HEK293T (cell line): ENCODE measurements at regions not wholly inside any gene's neighbourhood (a gene's known extent, or its start where the extent isn't known, plus 50 kb on each side); places are given as distances from the start of the nearest gene placed in this dataset.

ENCODE experiments used
- CTCF ChIA-PET: fragments of 350-600 bp; formaldehyde crosslinking; extraction: SDS; loops from one replicate; lab custom pipeline; 2021; ENCODE audit warnings: antibody characterized with exemption, inconsistent platforms; lab: Yijun Ruan, JAX
- POLR2A ChIA-PET: fragments of 350-600 bp; formaldehyde crosslinking; extraction: SDS; loops from one replicate; lab custom pipeline; 2020; ENCODE audit warnings: antibody characterized with exemption, inconsistent platforms; lab: Yijun Ruan, JAX
- DNase-seq: peaks from one replicate; pipeline ENCODE4 v3.0.0; 2012; ENCODE audit warnings: mixed read lengths; ENCODE audit errors: extremely low spot score
- ARNT ChIP-seq: fragments of 450-650 bp; IDR thresholded peaks from 2 replicates; pipeline ENCODE4 v1.6.1; 2017; ENCODE audit warnings: mild to moderate bottlenecking
- BHLHE40 ChIP-seq: fragments of 450-650 bp; IDR thresholded peaks from 2 replicates; pipeline ENCODE4 v1.6.1; 2016; ENCODE audit warnings: mild to moderate bottlenecking, moderate library complexity, borderline replicate concordance
- CTBP1 ChIP-seq: fragments of 450-650 bp; IDR thresholded peaks from 2 replicates; pipeline ENCODE4 v1.6.1; 2016; ENCODE audit warnings: borderline replicate concordance
- ELF4 ChIP-seq: fragments of 450-650 bp; IDR thresholded peaks from 2 replicates; pipeline ENCODE4 v1.6.1; 2017; ENCODE audit warnings: antibody characterized with exemption
- FOXA1 ChIP-seq: fragments of 450-650 bp; IDR thresholded peaks from 2 replicates; pipeline ENCODE4 v1.6.1; 2016; ENCODE audit warnings: mild to moderate bottlenecking
- FOXK2 ChIP-seq: fragments of 450-650 bp; IDR thresholded peaks from 2 replicates; pipeline ENCODE4 v1.6.1; 2016; ENCODE audit warnings: mild to moderate bottlenecking
- FOXM1 ChIP-seq: fragments of 450-650 bp; IDR thresholded peaks from 2 replicates; pipeline ENCODE4 v1.6.1; 2017; ENCODE audit warnings: mild to moderate bottlenecking, borderline replicate concordance
- HDGF ChIP-seq: fragments of 450-650 bp; IDR thresholded peaks from 2 replicates; pipeline ENCODE4 v1.6.1; 2017; ENCODE audit warnings: antibody characterized with exemption, borderline replicate concordance
- L3MBTL2 ChIP-seq: fragments of 450-650 bp; conservative IDR thresholded peaks from 2 replicates; pipeline ENCODE4 v1.6.1; 2016; ENCODE audit warnings: mild to moderate bottlenecking
- LEF1 ChIP-seq: fragments of 450-650 bp; IDR thresholded peaks from 2 replicates; pipeline ENCODE4 v1.6.1; 2017; ENCODE audit warnings: mild to moderate bottlenecking, borderline replicate concordance
- NFRKB ChIP-seq: fragments of 450-650 bp; IDR thresholded peaks from 2 replicates; pipeline ENCODE4 v1.6.1; 2016; ENCODE audit warnings: mild to moderate bottlenecking, moderate library complexity
- PKNOX1 ChIP-seq: fragments of 450-650 bp; IDR thresholded peaks from 2 replicates; pipeline ENCODE4 v1.6.1; 2016
- SP1 ChIP-seq: fragments of 450-650 bp; IDR thresholded peaks from 2 replicates; pipeline ENCODE4 v1.6.1; 2017
- SUZ12 ChIP-seq: fragments of 450-650 bp; IDR thresholded peaks from 2 replicates; pipeline ENCODE4 v1.6.1; 2016; ENCODE audit warnings: mild to moderate bottlenecking
- TARDBP ChIP-seq: fragments of 450-650 bp; IDR thresholded peaks from 2 replicates; pipeline ENCODE4 v1.6.1; 2016
- ZNF384 ChIP-seq: fragments of 450-650 bp; IDR thresholded peaks from 2 replicates; pipeline ENCODE4 v1.6.1; 2016

DNA sequence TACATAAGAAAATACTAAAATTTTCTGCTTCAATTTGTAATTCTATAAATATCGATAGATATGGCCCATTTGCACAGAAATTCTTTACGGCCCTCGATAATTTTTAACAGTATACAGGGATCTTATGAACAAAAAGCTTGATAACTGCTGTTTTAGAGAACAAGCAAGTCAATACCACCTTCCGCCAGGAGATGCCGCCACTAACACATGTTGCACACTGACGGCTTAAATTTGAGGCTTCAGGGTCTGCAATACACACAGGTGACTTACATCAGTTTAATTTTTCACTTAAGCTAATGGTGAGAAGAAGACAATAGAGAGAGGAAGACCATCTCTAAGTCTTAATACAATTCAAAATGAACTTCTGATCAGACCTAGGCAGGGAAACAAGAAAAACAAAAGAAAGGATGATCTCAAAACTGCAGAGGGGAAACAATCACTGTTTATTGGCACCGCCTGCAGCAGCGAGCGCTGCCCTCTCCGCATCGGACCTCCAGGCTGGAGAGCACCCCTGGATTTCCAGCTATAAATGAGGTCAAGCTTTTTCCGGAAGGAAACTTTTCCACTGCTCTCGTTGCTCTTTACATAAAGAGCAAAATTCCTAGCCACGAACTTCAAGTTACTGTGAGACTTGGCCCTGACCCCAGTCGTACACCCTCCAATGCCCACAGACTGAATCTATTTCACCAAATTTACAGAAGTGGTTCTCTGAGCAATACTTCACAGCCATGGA, 53.9 kb downstream of the OTOR start:
- no peak for TF ChIP-seq BHLHE40
- no peak for TF ChIP-seq FOXA1
- TF ChIP-seq ARNT: no peak
- TF ChIP-seq FOXM1: no peak
- TF ChIP-seq ZNF384: no peak
- no peak for TF ChIP-seq SP1
- no peak for TF ChIP-seq HDGF
- no peak for TF ChIP-seq SUZ12
- TF ChIP-seq NFRKB: no peak
- TF ChIP-seq CTBP1: no peak
- no peak for TF ChIP-seq TARDBP
- no peak for TF ChIP-seq L3MBTL2
- no peak for TF ChIP-seq PKNOX1
- no peak for TF ChIP-seq LEF1
- TF ChIP-seq ELF4: no peak
- TF ChIP-seq FOXK2: no peak
- ChIA-PET POLR2A (no interaction called here), CTCF (interaction anchor here (0.6 to 5.1 kb wide), 8 partner anchors 19 to 1801 kb away, joined by 3 to 38 read pairs (median 3); no protein-coding TSS in a partner anchor)
- peak; percentile 40 for DNase-seq

- DNase-seq: no peak
- TF ChIP-seq SP1 (no peak), FOXA1 (no peak), FOXK2 (no peak), NFRKB (no peak), LEF1 (no peak)
- POLR2A ChIA-PET: no interaction called here
- CTCF ChIA-PET: interaction anchor here (0.6 to 5.1 kb wide), 5 partner anchors 18 to 1802 kb away, joined by 3 to 38 read pairs (median 3); no protein-coding TSS in a partner anchor
Measured at GRCh38 chr20:16802652-16802935, 54.4 kb downstream of the OTOR start.

GRCh38 chr20:16803965-16804792, 56.0 kb downstream of the OTOR start:
- DNase-seq: peak; percentile 69
- POLR2A ChIA-PET: no interaction called here
- CTCF ChIA-PET: interaction anchor here (0.5 to 5.1 kb wide), 9 partner anchors 9 to 632 kb away, joined by 3 to 38 read pairs (median 4); no protein-coding TSS in a partner anchor
- no peak for TF ChIP-seq CTBP1
- TF ChIP-seq BHLHE40: no peak
- no peak for TF ChIP-seq HDGF
- no peak for TF ChIP-seq ELF4
- no peak for TF ChIP-seq SP1
- no peak for TF ChIP-seq L3MBTL2
- TF ChIP-seq ARNT: no peak
- no peak for TF ChIP-seq FOXA1
- TF ChIP-seq FOXK2: no peak
- no peak for TF ChIP-seq SUZ12
- no peak for TF ChIP-seq LEF1
- TF ChIP-seq NFRKB: no peak
- TF ChIP-seq ZNF384: no peak
- TF ChIP-seq PKNOX1: no peak
- TF ChIP-seq FOXM1: no peak
- TF ChIP-seq TARDBP: no peak

GRCh38 chr20:16804793-16805187, 56.6 kb downstream of the OTOR start:
- no peak for TF ChIP-seq L3MBTL2
- TF ChIP-seq FOXA1: no peak
- no peak for TF ChIP-seq LEF1
- no peak for TF ChIP-seq SUZ12
- TF ChIP-seq ELF4: no peak
- no peak for TF ChIP-seq FOXM1
- TF ChIP-seq HDGF: no peak
- TF ChIP-seq TARDBP: no peak
- no peak for TF ChIP-seq NFRKB
- TF ChIP-seq ZNF384: no peak
- CTCF ChIA-PET: interaction anchor here (1.5 to 5.1 kb wide), 2 partner anchors 16 to 630 kb away, joined by 5 to 38 read pairs; no protein-coding TSS in a partner anchor
- DNase-seq: no peak
- POLR2A ChIA-PET: no interaction called here

DNA sequence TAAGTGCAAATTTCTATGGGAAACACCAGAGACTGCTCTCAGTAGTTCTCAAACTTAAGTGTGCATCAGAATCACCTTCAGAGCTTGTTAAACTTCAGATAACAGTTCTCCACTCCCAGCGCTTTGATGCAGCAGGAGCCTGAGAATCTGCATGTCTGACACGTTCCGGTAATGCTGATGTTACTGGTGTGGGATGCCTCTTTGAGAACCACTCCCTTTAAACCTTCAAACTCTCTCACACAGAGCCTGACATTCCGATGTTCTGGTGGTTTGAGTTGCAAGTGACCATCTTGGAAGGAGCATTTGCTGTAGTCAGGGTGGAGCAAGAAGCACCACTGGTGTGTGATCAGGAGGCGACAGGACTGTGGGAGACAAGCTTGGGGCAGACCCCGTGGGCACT, 57.9 kb downstream of the OTOR start:
- POLR2A ChIA-PET: no interaction called here
- DNase-seq: no peak
- TF ChIP-seq ZNF384 (no peak), NFRKB (no peak), TARDBP (no peak), SUZ12 (no peak), SP1 (no peak), LEF1 (no peak), BHLHE40 (no peak), PKNOX1 (no peak), CTBP1 (no peak)
- CTCF ChIA-PET: interaction anchor here (5.1 kb wide), 1 partner anchor 15 kb away, joined by 38 read pairs; no protein-coding TSS in a partner anchor
